ENCODE measurements at regions not wholly inside any gene's neighbourhood (a gene's known extent, or its start where the extent isn't known, plus 50 kb on each side); places are given as distances from the start of the nearest gene placed in this dataset.

- Histone ChIP-seq H4K91ac (ENCODE audit: insufficient read length, low read depth, low read length) (no peak overlapping the region), H3K79me2 (ENCODE audit: insufficient read depth, low read length) (no peaks in the 10 kb centered on the region), H3K79me1 (ENCODE audit: insufficient read depth, low read depth, low read length, poor library complexity, severe bottlenecking) (no peaks in the 10 kb centered on the region), H3K9me3 (ENCODE audit: control insufficient read depth, low read depth, low read length) (no peaks in the 10 kb centered on the region), H2BK12ac (ENCODE audit: insufficient read length, low read depth, low read length) (no peak overlapping the region), H3K4me2 (ENCODE audit: insufficient read depth, insufficient read length, low read length) (no peak overlapping the region), H3K4me1 (ENCODE audit: insufficient read depth, low read length) (no peaks in the 10 kb centered on the region), H3T11ph (ENCODE audit: low read length) (no peak overlapping the region), H3K23me2 (ENCODE audit: insufficient read length, low read depth, low read length, poor library complexity, severe bottlenecking) (peaks cover 3% of the 10 kb centered on the region), H4K8ac (replicated peaks; ENCODE audit: insufficient read length, low read depth, low read length) (no peak overlapping the region), H2BK120ac (ENCODE audit: low read depth, low read length, poor library complexity, severe bottlenecking) (no peak overlapping the region), H2BK5ac (ENCODE audit: insufficient read length, low read length) (no peak overlapping the region), H2BK15ac (ENCODE audit: low read depth, low read length) (no peak overlapping the region), H3K14ac (ENCODE audit: insufficient read depth, low read length) (no peak overlapping the region), H2BK20ac (ENCODE audit: low read depth, low read length, poor library complexity, severe bottlenecking) (no peak overlapping the region), H4K5ac (ENCODE audit: insufficient read length, low read depth, low read length) (no peak overlapping the region), H3K27ac (ENCODE audit: insufficient read length, low read depth, low read length) (no peak overlapping the region), H4K20me1 (ENCODE audit: control insufficient read depth, insufficient read depth, insufficient read length) (no peaks in the 10 kb centered on the region), H3K9ac (ENCODE audit: extremely low read depth, insufficient read length, low read length) (no peak overlapping the region), H2AFZ (ENCODE audit: low read length) (no peak overlapping the region), H3K23ac (ENCODE audit: insufficient read length, low read depth, low read length) (no peak overlapping the region), H3K27me3 (ENCODE audit: insufficient read depth, low read length) (peaks cover 2% of the 10 kb centered on the region; the same call in 1 of the 2 replicates), H3K4ac (ENCODE audit: low read depth, low read length) (no peak overlapping the region), H3K56ac (ENCODE audit: insufficient read length, low read depth, low read length) (no peak overlapping the region), H3K18ac (ENCODE audit: insufficient read length, low read depth, low read length) (no peak overlapping the region), H2AK5ac (ENCODE audit: insufficient read length, low read length) (no peak overlapping the region)
- Mint-ChIP-seq H3K4me1 (peaks cover 3 to 13% of the 10 kb centered on the region in 2 experiments; a peak in 3 of 4 replicates), H3K9me3 (no peaks in the 10 kb centered on the region; a peak in 1 of 5 replicates), H3K27me3 (ENCODE audit: low read depth) (peaks cover 97% of the 10 kb centered on the region), H3K27ac (no peak overlapping the region), H3K36me3 (ENCODE audit: insufficient read depth in 1 of 3, low read depth in 3 of 3) (no peaks in the 10 kb centered on the region), H3K4me3 (no peak overlapping the region)
- WGBS (ENCODE audit: extremely low coverage, insufficient read length, low lambda C conversion rate): no CpG with 5 or more reads among the region's 4 CpGs
- TF ChIP-seq CTCF (conservative IDR thresholded peaks at IDR 0.05): no peak
- no peak for DNase-seq
These were observed 180.6 kb upstream of the GLI2 start for GRCh38 chr2:120555092-120555491.

Data from H9 (cell line).